ENCODE measurements at regions not wholly inside any gene's neighbourhood (a gene's known extent, or its start where the extent isn't known, plus 50 kb on each side); places are given as distances from the start of the nearest gene placed in this dataset.

GRCh38 chr13:33676045-33676989, 141.6 kb upstream of the RFC3 start:
- TF ChIP-seq CTCF (IDR thresholded peaks at IDR 0.05) (no peak), POLR2A (IDR thresholded peaks at IDR 0.05) (no peak)
